ENCODE measurements at regions not wholly inside any gene's neighbourhood (a gene's known extent, or its start where the extent isn't known, plus 50 kb on each side); places are given as distances from the start of the nearest gene placed in this dataset.

- TF ChIP-seq EZH2phosphoT487 (IDR thresholded peaks at IDR 0.05; ENCODE audit: low read depth) (no peak), CTCF (IDR thresholded peaks at IDR 0.05; ENCODE audit: low read depth, low read length) (no peak)
These were observed 601.5 kb downstream of the MTRR start for GRCh38 chr5:8470489-8470888.
